ENCODE measurements at regions not wholly inside any gene's neighbourhood (a gene's known extent, or its start where the extent isn't known, plus 50 kb on each side); places are given as distances from the start of the nearest gene placed in this dataset.
A peak's percentile ranks its signal among the peaks of the same experiment; 100 is the strongest.
"Not testable (repeated sequence)": the region's sequence is repeated elsewhere in the genome, so short reads cannot be mapped to it uniquely, and the experiment has no call there.

- DNase-seq, result no peak
These were observed 128.9 kb downstream of the TMEM200A start for GRCh38 chr6:130494729-130495128.

GRCh38 chr6:130500693-130501092 lies 134.9 kb downstream of the TMEM200A start:
- no peak for DNase-seq

- DNase-seq, result no peak
These were observed 137.3 kb downstream of the TMEM200A start for GRCh38 chr6:130503146-130503545.

GRCh38 chr6:130505808-130506598 lies 140.2 kb downstream of the TMEM200A start:
- DNase-seq, result no peak

GRCh38 chr6:130507005-130507665 lies 141.3 kb downstream of the TMEM200A start:
- DNase-seq, result not testable (repeated sequence)

- DNase-seq, result no peak
These were observed 141.8 kb downstream of the TMEM200A start for GRCh38 chr6:130507666-130508028.

- peak; percentile 47 for DNase-seq
These were observed 148.0 kb downstream of the TMEM200A start for GRCh38 chr6:130513770-130514169.

- DNase-seq, result no peak
These were observed 148.9 kb downstream of the TMEM200A start for GRCh38 chr6:130514712-130515111.

GRCh38 chr6:130515306-130515705 lies 149.5 kb downstream of the TMEM200A start:
- no peak for DNase-seq

- no peak for DNase-seq
These were observed 150.8 kb downstream of the TMEM200A start for GRCh38 chr6:130516604-130517003.

GRCh38 chr6:130517444-130517931 lies 151.7 kb downstream of the TMEM200A start:
- DNase-seq, result no peak

GRCh38 chr6:130518588-130518987 lies 152.8 kb downstream of the TMEM200A start:
- DNase-seq, result no peak

GRCh38 chr6:130520221-130520620 lies 154.4 kb downstream of the TMEM200A start:
- no peak for DNase-seq

GRCh38 chr6:130520801-130521200 lies 155.0 kb downstream of the TMEM200A start:
- no peak for DNase-seq

- DNase-seq, result no peak
These were observed 158.7 kb downstream of the TMEM200A start for GRCh38 chr6:130524552-130524951.

- DNase-seq, result no peak
These were observed 159.6 kb downstream of the TMEM200A start for GRCh38 chr6:130525408-130525807.

- no peak for DNase-seq
These were observed 160.6 kb downstream of the TMEM200A start for GRCh38 chr6:130526466-130526865.

GRCh38 chr6:130527173-130527572 lies 161.4 kb downstream of the TMEM200A start:
- DNase-seq, result no peak

GRCh38 chr6:130529569-130530149 lies 163.8 kb downstream of the TMEM200A start:
- no peak for DNase-seq

- DNase-seq, result no peak
These were observed 168.8 kb downstream of the TMEM200A start for GRCh38 chr6:130534627-130535026.

GRCh38 chr6:130535242-130535641 lies 169.4 kb downstream of the TMEM200A start:
- no peak for DNase-seq

GRCh38 chr6:130537447-130537846 lies 171.6 kb downstream of the TMEM200A start:
- no peak for DNase-seq

GRCh38 chr6:130547723-130548122 lies 181.9 kb downstream of the TMEM200A start:
- peak; percentile 41 for DNase-seq
